ENCODE measurements at regions not wholly inside any gene's neighbourhood (a gene's known extent, or its start where the extent isn't known, plus 50 kb on each side); places are given as distances from the start of the nearest gene placed in this dataset.
"Not testable (repeated sequence)": the region's sequence is repeated elsewhere in the genome, so short reads cannot be mapped to it uniquely, and the experiment has no call there.

DNA sequence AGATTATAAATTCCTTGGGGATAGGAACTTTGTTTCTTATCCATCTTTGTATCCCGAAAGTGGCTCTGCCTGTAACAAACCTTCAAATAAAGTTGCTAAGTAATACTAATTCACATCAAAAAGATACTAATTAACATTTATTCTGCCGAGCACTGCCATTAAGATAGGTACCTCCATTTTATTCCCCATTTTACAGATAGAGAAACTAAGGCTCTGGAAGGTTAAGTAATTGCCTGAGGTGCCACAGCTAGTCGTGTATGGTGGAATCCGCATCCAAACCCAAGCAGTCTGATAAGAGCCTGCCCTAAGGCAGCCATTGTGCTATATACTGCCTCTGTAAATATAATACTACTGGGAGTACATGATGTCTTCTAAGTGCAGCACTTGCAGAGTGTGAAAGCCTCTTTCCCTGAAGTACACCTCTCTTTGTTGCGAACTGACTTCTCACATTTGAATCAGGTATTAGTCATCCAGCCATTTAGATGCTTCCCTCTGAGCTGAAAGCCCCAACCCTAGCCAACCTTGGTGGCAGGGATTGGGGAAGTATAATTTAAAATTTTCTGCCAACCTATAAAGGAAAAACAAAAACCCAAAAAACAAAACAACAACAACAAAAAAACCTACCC is 78.5 kb upstream of the CHD2 start:
- Mint-ChIP-seq H3K27me3 (ENCODE audit: unreplicated experiment) (no peaks in the 10 kb centered on the region), H3K4me3 (ENCODE audit: low read depth, unreplicated experiment) (no peak overlapping the region), H3K36me3 (ENCODE audit: insufficient read depth, unreplicated experiment) (peaks cover 12% of the 10 kb centered on the region), H3K4me1 (ENCODE audit: low read depth, unreplicated experiment) (peaks cover 52% of the 10 kb centered on the region), H3K9me3 (ENCODE audit: low read depth, unreplicated experiment) (no peaks in the 10 kb centered on the region), H3K27ac (ENCODE audit: unreplicated experiment) (peak overlapping the region; percentile 68)
- TF ChIP-seq, protein P1, sequence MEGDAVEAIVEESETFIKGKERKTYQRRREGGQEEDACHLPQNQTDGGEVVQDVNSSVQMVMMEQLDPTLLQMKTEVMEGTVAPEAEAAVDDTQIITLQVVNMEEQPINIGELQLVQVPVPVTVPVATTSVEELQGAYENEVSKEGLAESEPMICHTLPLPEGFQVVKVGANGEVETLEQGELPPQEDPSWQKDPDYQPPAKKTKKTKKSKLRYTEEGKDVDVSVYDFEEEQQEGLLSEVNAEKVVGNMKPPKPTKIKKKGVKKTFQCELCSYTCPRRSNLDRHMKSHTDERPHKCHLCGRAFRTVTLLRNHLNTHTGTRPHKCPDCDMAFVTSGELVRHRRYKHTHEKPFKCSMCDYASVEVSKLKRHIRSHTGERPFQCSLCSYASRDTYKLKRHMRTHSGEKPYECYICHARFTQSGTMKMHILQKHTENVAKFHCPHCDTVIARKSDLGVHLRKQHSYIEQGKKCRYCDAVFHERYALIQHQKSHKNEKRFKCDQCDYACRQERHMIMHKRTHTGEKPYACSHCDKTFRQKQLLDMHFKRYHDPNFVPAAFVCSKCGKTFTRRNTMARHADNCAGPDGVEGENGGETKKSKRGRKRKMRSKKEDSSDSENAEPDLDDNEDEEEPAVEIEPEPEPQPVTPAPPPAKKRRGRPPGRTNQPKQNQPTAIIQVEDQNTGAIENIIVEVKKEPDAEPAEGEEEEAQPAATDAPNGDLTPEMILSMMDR (IDR thresholded peaks at IDR 0.05; ENCODE audit: unreplicated experiment) = no peak
- intact Hi-C loops (cut with micrococcal nuclease; ENCODE audit: unreplicated experiment) = no loop called here
- CTCF ChIA-PET = interaction anchor here (0.5 to 4.1 kb wide), 8 partner anchors 10 to 100 kb away, joined by 3 to 24 read pairs (median 4); partner anchors contain the start of gene CHD2
- no TSS peak for BruUV-seq (replicated peaks)
- DNase-seq = no peak

DNA sequence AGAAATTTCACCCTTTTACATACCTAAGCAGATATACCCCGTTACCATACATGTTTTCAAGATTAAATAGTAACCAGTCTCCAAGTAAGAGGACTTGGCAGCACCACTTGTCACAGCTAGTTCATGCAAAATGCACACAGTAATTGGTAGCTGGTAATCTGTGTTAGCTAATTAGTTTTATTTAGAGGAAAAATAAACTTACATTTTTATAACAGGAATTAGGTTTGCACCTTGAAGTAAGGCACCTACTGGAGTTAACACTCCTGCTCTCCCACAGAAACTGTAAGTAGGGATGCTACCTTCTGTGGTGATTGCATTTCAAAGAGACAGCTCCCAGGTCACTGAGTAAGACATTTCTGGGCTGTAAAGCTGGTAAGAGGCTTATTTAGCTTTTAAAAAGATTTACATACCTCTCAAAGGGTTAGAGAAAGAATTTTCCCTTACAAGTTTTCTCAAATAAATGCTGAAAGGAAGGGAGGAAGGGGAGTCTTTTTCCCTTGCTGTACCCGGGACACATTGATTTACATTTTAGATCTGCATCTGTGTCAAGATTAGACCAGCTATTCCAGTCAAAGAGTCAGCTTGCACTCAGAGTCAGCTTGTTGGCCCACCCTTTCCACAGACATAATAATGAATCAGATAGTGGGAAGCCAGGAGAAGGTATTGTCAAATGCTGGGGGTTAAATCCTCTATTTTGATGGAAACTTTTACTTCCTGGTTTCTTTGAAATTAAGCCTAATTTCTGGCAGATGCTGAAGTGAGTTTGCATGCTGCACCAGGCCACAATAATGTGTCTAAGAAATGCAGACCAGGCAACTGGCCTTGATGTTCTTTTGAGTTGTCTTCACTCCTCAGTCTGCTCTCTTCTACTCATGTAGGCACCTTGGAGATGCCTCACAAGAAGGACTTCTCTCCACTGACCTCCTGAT is 77.6 kb upstream of the CHD2 start:
- TF ChIP-seq, protein P1 (IDR thresholded peaks at IDR 0.05; ENCODE audit: unreplicated experiment) = no peak
- peaks cover 12% of the 10 kb centered on the region for H3K36me3 Mint-ChIP-seq (ENCODE audit: insufficient read depth, unreplicated experiment)
- CTCF ChIA-PET = interaction anchor here (0.5 to 4.1 kb wide), 9 partner anchors 9 to 99 kb away, joined by 3 to 24 read pairs (median 4); partner anchors contain the start of gene CHD2
- intact Hi-C loops (cut with micrococcal nuclease; ENCODE audit: unreplicated experiment) = no loop called here
- no TSS peak for BruUV-seq (replicated peaks)
- H3K4me3 Mint-ChIP-seq (ENCODE audit: low read depth, unreplicated experiment) = no peak overlapping the region
- H3K9me3 Mint-ChIP-seq (ENCODE audit: low read depth, unreplicated experiment) = no peaks in the 10 kb centered on the region
- no peak for DNase-seq
- H3K27me3 Mint-ChIP-seq (ENCODE audit: unreplicated experiment) = no peaks in the 10 kb centered on the region
- H3K27ac Mint-ChIP-seq (ENCODE audit: unreplicated experiment) = peak overlapping the region; percentile 68
- peaks cover 48% of the 10 kb centered on the region for H3K4me1 Mint-ChIP-seq (ENCODE audit: low read depth, unreplicated experiment)

DNA sequence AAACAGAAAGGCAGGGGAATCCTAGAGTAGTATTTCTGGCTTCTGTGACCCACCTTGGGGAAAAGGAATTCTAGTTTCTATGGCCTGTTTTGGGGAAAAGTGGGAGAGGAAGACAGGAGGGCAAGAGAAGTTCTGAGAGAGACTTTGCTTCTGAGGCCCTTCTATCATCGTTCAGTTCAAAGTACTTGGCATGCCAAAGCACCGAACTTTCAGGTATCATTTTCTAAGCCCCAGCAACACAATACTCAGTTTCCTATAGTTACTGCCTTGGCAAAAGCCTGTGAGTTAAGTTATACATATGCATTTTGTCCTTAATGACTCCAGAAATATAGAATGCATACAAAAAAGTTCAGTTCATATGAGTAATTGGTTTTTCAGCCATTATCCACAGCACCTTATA is 74.1 kb upstream of the CHD2 start:
- DNase-seq = no peak
- Mint-ChIP-seq H3K27me3 (ENCODE audit: unreplicated experiment) (no peaks in the 10 kb centered on the region), H3K36me3 (ENCODE audit: insufficient read depth, unreplicated experiment) (peaks cover 9% of the 10 kb centered on the region), H3K27ac (ENCODE audit: unreplicated experiment) (no peak overlapping the region), H3K9me3 (ENCODE audit: low read depth, unreplicated experiment) (no peaks in the 10 kb centered on the region), H3K4me1 (ENCODE audit: low read depth, unreplicated experiment) (peaks cover 32% of the 10 kb centered on the region), H3K4me3 (ENCODE audit: low read depth, unreplicated experiment) (no peak overlapping the region)
- BruUV-seq (replicated peaks) = no TSS peak
- intact Hi-C loops (cut with micrococcal nuclease; ENCODE audit: unreplicated experiment) = no loop called here
- CTCF ChIA-PET = interaction anchor here (0.6 kb wide), 1 partner anchor 598 kb away, joined by 3 read pairs; no protein-coding TSS in a partner anchor
- TF ChIP-seq, protein P1 (IDR thresholded peaks at IDR 0.05; ENCODE audit: unreplicated experiment) = no peak

DNA sequence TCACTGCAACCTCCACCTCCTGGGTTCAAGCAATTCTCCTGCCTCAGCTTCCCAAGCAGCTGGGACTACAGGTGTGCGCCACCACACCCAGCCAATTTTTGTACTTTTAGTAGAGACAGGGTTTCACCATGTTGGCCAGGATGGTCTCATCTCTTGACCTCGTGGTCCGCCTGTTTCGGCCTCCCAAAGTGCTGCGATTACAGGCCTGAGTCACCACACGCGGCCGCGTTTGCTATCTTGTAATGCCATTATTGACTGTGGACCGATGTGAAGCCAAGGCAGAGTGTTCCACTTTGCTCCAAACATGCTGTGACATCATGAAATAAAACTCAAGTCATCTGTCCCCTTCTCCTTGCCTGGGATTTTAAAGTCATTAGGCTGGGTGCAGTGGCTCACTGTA is 72.1 kb upstream of the CHD2 start:
- Mint-ChIP-seq H3K4me1 (ENCODE audit: low read depth, unreplicated experiment) (peaks cover 35% of the 10 kb centered on the region), H3K36me3 (ENCODE audit: insufficient read depth, unreplicated experiment) (peaks cover 24% of the 10 kb centered on the region)
- CTCF ChIA-PET; H3K27me3 Mint-ChIP-seq (ENCODE audit: unreplicated experiment); H3K9me3 Mint-ChIP-seq (ENCODE audit: low read depth, unreplicated experiment); intact Hi-C loops (cut with micrococcal nuclease; ENCODE audit: unreplicated experiment); DNase-seq; H3K4me3 Mint-ChIP-seq (ENCODE audit: low read depth, unreplicated experiment); BruUV-seq (replicated peaks); H3K27ac Mint-ChIP-seq (ENCODE audit: unreplicated experiment): not testable (repeated sequence)

Measured in Calu3 (cell line).